Mucosa of rectum (tissue), 2 donors: ENCODE measurements at regions not wholly inside any gene's neighbourhood (a gene's known extent, or its start where the extent isn't known, plus 50 kb on each side); places are given as distances from the start of the nearest gene placed in this dataset.
"Not testable (repeated sequence)": the region's sequence is repeated elsewhere in the genome, so short reads cannot be mapped to it uniquely, and the experiment has no call there.

ENCODE experiments used
- H3K27ac ChIP-seq, 2 donors: one replicate each; pipeline ENCODE4 v1.7.0; 2013; ENCODE audit warnings: inconsistent platforms in 2 of 2, low read depth in 2 of 2, low read length in 2 of 2
- H3K27me3 ChIP-seq, 2 donors: one replicate each; pipeline ENCODE4 v1.7.0; 2013; ENCODE audit warnings: low read length in 2 of 2; ENCODE audit not compliant: control insufficient read depth in 2 of 2, insufficient read depth in 2 of 2
- H3K36me3 ChIP-seq, 2 donors: one replicate each; pipeline ENCODE4 v1.7.0; 2013; ENCODE audit warnings: low read length in 2 of 2; ENCODE audit not compliant: control insufficient read depth in 2 of 2, insufficient read depth in 2 of 2
- H3K4me1 ChIP-seq, 2 donors: one replicate each; pipeline ENCODE4 v1.7.0; 2013; ENCODE audit warnings: low read length in 2 of 2, mild to moderate bottlenecking in 1 of 2; ENCODE audit not compliant: control insufficient read depth in 2 of 2, insufficient read depth in 2 of 2
- H3K4me3 ChIP-seq, 2 donors: one replicate each; pipeline ENCODE4 v1.7.0; 2013; ENCODE audit warnings: low read length in 2 of 2
- H3K9ac ChIP-seq, 2 donors: one replicate each; pipeline ENCODE4 v1.7.0; 2013; ENCODE audit warnings: low read length in 2 of 2, low read depth in 1 of 2, mild to moderate bottlenecking in 1 of 2
- H3K9me3 ChIP-seq, 2 donors: one replicate each; pipeline ENCODE4 v1.7.0; 2013; ENCODE audit warnings: low read length in 2 of 2; ENCODE audit not compliant: control insufficient read depth in 2 of 2
- donor health status: healthy.
- donor health status: Normal muscosa, but diverticular disease.

DNA sequence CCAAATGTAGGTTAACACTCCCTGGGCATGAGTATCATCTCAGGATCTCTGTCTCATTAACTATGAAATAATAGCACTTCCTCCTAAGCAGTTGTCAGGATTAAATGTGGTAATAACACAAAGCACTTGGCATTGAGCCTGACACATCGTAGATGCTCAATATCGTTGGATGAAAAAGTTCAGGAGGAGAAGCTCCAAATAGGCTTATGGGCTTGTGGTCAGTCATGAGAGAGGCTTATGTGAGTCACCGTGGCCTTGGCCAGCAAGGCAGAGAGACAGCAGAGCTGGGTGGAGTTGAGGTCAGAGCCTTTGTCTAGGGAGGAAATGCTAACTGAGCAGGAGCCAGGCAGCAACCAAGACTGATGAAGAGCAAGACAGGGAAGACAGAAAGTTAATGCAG lies 68.3 kb upstream of the PPM1B start:
- H3K36me3 ChIP-seq = no peaks in the 10 kb centered on the region
- H3K4me1 ChIP-seq = peaks cover 5 to 30% of the 10 kb centered on the region in 2 donors
- no peaks in the 10 kb centered on the region for H3K27me3 ChIP-seq
- no peak overlapping the region for H3K9ac ChIP-seq
- no peak overlapping the region for H3K27ac ChIP-seq
- no peaks in the 10 kb centered on the region for H3K9me3 ChIP-seq
- no peak overlapping the region for H3K4me3 ChIP-seq

DNA sequence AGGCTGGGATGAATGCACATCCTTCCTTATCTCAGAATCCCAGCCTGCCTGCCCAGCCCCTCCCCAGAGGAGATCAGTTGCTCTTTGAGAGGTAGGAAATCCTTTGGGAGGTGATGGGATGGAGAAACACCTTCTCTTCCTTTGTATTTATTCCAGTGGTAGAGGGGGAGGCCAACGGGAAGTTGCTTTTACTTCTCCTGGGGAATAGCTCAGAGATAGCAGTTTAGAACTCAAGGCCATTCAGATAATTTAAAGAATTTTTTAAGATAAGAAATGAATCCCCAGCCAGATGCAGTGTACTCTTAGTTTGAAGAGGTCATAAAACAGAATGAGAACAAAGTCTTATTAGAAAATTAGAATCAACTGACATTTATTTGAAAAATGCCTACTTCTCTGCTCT lies 67.4 kb upstream of the PPM1B start:
- Histone ChIP-seq H3K9me3 (no peaks in the 10 kb centered on the region), H3K4me3 (no peak overlapping the region), H3K27ac (no peak overlapping the region), H3K9ac (no peak overlapping the region), H3K36me3 (no peaks in the 10 kb centered on the region), H3K4me1 (peaks cover 8 to 33% of the 10 kb centered on the region in 2 donors), H3K27me3 (no peaks in the 10 kb centered on the region)

DNA sequence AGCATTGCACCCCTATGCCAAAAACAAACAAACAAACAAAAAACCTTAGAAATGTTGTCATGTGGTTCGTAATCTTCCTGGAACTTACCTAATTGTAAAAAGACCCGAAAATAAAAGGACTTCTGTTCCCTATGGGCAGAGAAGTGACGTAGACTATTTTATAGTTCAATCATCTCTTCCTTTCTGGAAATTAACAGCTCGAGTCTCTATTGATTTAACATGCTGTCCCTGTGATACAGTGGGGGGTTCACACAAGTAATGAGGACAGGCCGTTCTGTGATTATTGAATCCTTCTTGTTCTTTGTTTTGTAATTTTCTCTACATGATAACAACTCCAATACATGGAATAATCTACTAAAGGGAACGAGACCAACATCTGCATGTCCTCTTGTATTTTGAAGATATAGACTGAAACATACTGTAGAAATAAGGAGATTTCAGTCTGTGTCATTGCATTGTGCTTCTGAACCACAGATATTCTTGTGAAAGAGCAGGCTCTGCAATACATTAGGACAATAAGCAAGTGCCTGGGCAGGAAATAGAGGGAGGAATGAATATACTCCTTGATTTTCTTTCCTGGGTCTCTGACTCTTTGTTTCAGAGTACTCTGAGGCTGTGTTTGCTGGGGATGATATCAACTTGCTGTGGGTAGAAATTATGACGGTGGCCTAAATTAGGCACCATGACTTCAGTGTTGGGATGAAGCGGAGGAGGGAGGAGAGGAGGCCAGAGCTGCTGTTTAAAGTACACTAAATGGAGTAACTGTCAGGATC lies 65.7 kb upstream of the PPM1B start:
- Histone ChIP-seq H3K27ac (no peak overlapping the region), H3K4me3 (no peak overlapping the region), H3K4me1 (peaks cover 8 to 33% of the 10 kb centered on the region in 2 donors), H3K9me3 (no peaks in the 10 kb centered on the region), H3K36me3 (no peaks in the 10 kb centered on the region), H3K27me3 (no peaks in the 10 kb centered on the region), H3K9ac (no peak overlapping the region)

DNA sequence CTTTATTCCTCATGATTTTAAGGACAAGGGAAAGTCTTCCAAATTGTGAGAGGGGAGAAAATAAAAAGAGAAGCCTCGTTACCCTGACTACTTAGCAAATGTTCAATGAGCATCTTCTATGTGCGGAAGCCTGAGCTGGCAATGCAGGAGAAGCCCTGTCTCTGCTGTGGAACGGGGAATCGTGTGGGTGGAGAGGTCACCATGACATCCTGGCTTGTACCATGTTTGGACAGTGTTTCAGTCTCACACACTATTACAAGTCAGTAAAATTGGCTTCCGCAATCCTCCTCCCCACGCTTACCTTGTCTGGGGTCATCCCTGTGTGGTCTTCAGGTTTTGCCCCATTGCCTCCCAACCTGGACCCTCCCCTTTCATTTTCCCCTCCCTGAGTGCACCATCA lies 65.0 kb upstream of the PPM1B start:
- no peaks in the 10 kb centered on the region for H3K9me3 ChIP-seq
- H3K9ac ChIP-seq = no peak overlapping the region
- no peaks in the 10 kb centered on the region for H3K36me3 ChIP-seq
- H3K4me3 ChIP-seq = no peak overlapping the region
- no peak overlapping the region for H3K27ac ChIP-seq
- H3K4me1 ChIP-seq = peaks cover 8 to 33% of the 10 kb centered on the region in 2 donors
- no peaks in the 10 kb centered on the region for H3K27me3 ChIP-seq

DNA sequence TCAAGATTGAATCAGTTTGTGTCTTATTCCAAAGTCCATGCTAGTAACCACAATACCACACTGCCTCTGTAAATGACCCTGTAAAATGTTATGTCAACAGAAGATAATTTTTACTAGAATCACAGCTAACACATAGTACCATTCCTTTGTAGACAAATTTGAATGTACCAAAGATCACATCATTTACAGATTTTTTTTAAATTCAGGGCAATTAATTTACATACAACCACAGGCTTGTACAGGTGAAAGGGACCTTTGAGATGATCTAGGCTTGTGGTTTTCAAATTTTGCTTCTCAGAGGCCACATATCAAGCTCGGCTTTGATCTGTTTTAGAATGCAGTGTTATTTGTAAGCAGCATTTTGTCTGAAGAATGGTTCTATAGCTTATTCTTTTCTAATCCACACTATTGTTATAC lies 63.8 kb upstream of the PPM1B start:
- Histone ChIP-seq H3K4me1 (peaks cover 8 to 32% of the 10 kb centered on the region in 2 donors), H3K36me3 (no peaks in the 10 kb centered on the region), H3K27me3 (no peaks in the 10 kb centered on the region), H3K4me3 (no peak overlapping the region), H3K9me3 (no peaks in the 10 kb centered on the region), H3K27ac (peak overlapping the region in 1 of 2 donors; percentile 61), H3K9ac (no peak overlapping the region)

DNA sequence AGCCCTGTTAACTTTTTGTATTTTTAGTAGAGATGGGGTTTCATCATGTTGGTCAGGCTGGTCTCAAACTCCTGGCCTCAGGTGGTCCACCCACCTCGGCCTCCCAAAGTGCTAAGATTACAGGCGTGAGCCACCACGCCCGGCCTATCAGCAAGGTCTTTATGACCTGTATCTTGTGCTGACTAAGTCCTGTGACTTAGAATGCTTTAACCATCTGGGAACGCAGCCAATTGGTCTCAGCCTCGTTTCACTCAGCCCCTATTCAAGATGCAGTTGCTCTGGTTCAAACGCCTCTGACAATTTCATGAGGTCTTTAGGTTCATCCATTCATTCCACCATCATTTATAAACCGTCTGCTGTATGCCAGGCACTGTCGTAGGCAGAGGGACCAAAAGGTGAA lies 62.2 kb upstream of the PPM1B start:
- H3K27ac ChIP-seq, H3K27me3 ChIP-seq, H3K9me3 ChIP-seq, H3K36me3 ChIP-seq, H3K4me3 ChIP-seq, H3K9ac ChIP-seq: not testable (repeated sequence)
- peaks cover 6 to 20% of the 10 kb centered on the region in 2 donors for H3K4me1 ChIP-seq

DNA sequence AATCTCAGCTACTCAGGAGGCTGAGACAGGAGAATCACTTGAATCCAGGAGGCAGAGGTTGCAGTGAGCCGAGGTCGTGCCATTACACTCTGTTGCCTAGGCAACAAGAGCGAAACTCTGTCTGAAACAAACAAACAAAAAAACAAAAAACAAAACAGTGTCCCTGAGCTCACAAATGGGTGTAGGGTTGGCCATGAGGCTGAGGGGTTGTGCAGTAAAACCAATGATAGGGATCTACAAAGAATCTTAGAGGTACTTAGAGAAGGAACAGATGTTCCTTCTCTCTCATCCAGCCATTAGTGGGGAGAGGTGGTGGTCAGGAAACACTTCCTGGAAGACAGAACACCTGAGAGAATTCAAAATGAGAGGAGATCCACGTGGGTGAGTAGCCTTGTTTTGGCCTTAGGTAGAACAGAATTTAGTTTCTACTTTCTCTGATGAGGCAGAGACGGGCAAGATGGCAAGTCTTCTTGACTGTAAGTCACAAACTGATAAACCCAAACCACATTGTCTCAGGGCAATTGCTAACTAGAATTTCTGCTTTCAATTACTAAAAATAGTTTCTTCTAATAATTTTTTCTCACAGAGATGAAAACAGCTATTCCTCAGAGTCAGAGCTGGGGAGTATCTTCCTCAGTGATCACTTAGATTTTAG lies 61.5 kb upstream of the PPM1B start:
- Histone ChIP-seq H3K36me3 (no peaks in the 10 kb centered on the region), H3K27me3 (no peaks in the 10 kb centered on the region), H3K9me3 (no peaks in the 10 kb centered on the region), H3K27ac (no peak overlapping the region), H3K9ac (no peak overlapping the region), H3K4me3 (no peak overlapping the region), H3K4me1 (peaks cover 6 to 22% of the 10 kb centered on the region in 2 donors)

DNA sequence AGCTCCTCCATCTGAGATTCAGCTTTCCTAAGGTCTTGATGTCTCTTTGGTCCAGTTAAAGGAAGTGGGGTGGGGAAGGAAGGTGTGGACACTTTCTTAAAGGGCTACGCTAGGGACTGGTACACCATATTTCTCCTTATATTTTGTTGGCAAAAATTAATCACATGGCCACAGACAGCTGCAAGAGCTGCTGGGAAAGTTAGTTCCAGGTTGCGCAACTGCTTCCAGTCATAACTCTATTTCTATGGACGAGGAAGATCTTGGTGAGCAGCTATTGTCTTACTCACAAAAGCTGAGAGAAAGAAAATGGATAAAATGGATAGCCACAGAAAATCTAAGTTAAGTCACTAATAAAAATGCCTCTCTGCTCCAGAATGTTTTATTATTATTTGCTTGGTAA lies 60.7 kb upstream of the PPM1B start:
- H3K4me3 ChIP-seq = no peak overlapping the region
- no peaks in the 10 kb centered on the region for H3K27me3 ChIP-seq
- no peaks in the 10 kb centered on the region for H3K9me3 ChIP-seq
- H3K4me1 ChIP-seq = peaks cover 6 to 17% of the 10 kb centered on the region in 2 donors
- no peaks in the 10 kb centered on the region for H3K36me3 ChIP-seq
- no peak overlapping the region for H3K27ac ChIP-seq
- no peak overlapping the region for H3K9ac ChIP-seq

DNA sequence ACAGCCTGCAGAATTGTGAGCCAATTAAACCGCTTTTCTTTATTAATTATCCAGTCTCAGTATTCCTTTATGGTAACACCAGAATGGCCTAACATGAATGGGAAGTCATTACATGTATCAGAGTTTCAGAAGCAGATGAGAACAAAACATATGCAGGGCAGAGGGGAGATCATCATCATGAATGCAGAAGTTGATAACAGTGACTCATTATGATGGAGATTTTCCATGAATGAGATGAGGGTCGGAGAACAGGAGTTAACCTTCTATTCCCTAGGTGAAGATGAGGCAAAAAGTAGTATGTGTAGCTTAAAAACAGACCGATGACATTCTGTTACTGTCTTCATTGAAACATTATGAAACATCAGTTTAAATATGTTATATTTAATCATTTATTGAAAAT lies 59.5 kb upstream of the PPM1B start:
- Histone ChIP-seq H3K4me3 (no peak overlapping the region), H3K4me1 (peaks cover 6 to 13% of the 10 kb centered on the region in 2 donors), H3K9ac (no peak overlapping the region), H3K36me3 (no peaks in the 10 kb centered on the region), H3K9me3 (no peaks in the 10 kb centered on the region), H3K27ac (no peak overlapping the region), H3K27me3 (no peaks in the 10 kb centered on the region)

DNA sequence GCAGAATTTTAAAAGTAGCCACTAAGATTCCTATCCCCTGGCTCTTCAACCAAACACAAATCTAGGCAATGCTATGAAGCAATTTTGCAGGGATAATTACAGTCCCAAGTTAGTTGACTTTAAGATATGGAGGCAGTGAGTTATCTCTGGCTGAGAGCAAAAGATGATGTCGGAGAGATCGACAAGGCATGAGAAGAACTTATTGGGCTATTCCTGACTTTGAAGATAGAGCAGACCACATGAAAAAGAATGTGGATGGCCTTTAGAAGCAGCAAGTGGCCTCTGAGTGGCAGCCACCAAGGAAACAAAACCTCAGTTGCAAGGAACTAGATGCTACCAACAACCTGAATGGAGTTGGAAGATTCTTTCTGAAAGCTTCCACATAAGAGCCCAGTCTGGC lies 58.2 kb upstream of the PPM1B start:
- no peak overlapping the region for H3K9ac ChIP-seq
- H3K36me3 ChIP-seq = no peaks in the 10 kb centered on the region
- peaks cover 3 to 6% of the 10 kb centered on the region in 2 donors for H3K4me1 ChIP-seq
- no peaks in the 10 kb centered on the region for H3K27me3 ChIP-seq
- no peak overlapping the region for H3K4me3 ChIP-seq
- no peaks in the 10 kb centered on the region for H3K9me3 ChIP-seq
- H3K27ac ChIP-seq = no peak overlapping the region
